DOHH2 (cell line): ENCODE measurements at regions not wholly inside any gene's neighbourhood (a gene's known extent, or its start where the extent isn't known, plus 50 kb on each side); places are given as distances from the start of the nearest gene placed in this dataset.

Source experiments
- CTCF ChIP-seq: fragments of 200-600 bp; sonication (generic); IDR thresholded peaks from one replicate; pipeline ENCODE4 v1.5.1; 2014; ENCODE audit warnings: antibody characterized with exemption, mild to moderate bottlenecking, low read depth, low read length; ENCODE audit not compliant: poor library complexity, severe bottlenecking
- EZH2phosphoT487 ChIP-seq: fragments of 200-600 bp; sonication (generic); IDR thresholded peaks from 2 replicates; pipeline ENCODE4 v1.6.1; 2017; ENCODE audit warnings: borderline replicate concordance, mild to moderate bottlenecking, antibody characterized with exemption, low read length, moderate library complexity, mixed read lengths

DNA sequence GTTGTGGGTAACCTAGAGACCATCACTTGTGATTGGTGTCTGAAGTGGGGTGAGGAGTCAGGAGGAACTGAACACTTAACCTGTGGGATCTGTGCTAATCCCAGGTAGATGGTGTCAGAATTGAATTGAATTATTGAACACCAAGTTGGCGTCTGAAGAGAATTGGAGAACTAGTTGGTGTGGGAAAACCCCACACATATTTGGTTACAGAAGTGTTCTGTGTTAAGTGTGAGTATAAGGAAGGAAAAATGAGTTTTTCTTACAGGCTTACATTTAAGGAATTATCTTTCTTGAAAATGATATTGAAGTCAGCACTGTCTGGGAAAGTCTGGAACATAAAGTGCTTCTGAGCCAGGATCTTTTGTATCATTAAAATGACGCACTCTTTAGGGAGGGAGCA lies 182.9 kb upstream of the ECI2 start:
- TF ChIP-seq CTCF (no peak), EZH2phosphoT487 (no peak)
